Left kidney (tissue), 1 donor: ENCODE measurements at regions not wholly inside any gene's neighbourhood (a gene's known extent, or its start where the extent isn't known, plus 50 kb on each side); places are given as distances from the start of the nearest gene placed in this dataset.

ENCODE experiments used
- DNase-seq: peaks from one replicate; pipeline ENCODE4 v3.0.0-alpha.2; 2013

- DNase-seq, result no peak
These were observed 133.7 kb upstream of the SLC24A3 start for GRCh38 chr20:19078448-19079373.

- no peak for DNase-seq
These were observed 132.7 kb upstream of the SLC24A3 start for GRCh38 chr20:19079536-19080299.

- DNase-seq, result no peak
These were observed 130.5 kb upstream of the SLC24A3 start for GRCh38 chr20:19081937-19082336.

DNA sequence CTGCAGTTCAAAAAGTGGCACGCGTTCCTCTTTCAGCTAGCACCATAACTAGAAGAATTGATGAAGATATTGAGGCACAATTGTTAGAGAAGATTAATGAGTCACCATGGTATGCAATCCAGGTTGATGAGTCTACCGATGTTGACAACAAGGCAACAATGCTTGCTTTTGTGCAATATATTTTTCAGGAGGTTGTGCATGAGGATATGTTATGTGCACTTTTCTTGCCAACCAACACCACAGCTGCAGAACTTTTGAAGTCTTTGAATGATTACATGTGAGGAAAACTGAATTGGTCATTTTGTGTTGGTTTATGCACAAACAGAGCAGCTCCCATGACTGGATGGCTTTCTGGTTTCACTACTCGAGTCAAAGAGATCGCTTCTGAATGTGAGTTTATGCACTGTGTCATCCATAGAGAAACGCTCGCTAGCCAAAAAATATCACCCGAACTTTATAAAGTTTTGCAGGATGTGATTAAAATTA is 129.3 kb upstream of the SLC24A3 start:
- DNase-seq, result no peak

DNA sequence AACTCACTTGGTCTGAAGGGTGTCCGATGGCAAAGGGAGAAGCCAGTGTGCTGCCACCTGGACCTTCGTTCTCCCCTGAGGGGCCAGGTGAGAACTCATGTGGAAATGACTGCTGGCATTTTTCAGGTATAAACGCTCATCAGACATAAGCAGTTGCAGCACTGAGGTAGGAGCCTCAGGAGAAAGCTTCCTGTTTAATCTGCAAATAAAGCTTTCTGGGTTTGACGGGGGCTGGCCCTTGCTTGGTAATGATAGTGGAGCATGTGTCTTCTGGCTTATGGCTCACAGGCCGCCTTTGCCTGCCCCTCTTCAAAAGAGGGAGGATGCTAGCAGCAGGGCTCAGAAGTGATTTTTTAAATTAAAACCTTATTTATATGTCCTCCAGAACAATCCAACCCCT is 122.1 kb upstream of the SLC24A3 start:
- DNase-seq, result no peak

DNA sequence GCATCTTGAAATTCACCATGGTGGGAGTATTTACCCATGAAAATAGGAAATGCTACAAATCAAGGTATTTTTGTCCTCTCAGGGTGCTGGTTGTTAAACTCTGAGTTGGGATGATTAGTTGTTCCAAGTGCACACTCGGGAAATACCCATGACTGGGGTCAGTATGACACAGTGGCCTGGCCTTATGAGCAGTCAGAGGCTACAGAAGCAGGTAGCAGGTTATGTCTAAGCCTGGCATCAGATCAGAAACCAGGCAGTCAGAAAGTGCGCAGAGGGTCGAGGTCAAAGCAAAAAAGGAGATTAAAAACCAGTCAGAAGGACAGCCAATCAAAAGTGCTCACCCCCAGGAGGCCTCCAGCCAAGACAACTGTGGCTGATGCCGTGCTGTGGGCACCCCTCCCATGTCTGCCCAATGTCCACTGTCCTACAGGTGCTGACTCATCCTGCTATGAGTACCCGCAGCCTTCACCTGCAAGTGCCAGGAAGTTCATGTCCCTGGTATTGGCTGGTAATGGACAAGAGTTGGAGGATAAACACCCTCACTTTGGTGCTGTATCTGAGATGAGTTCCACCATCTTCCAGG is 117.4 kb upstream of the SLC24A3 start:
- DNase-seq, result no peak

- DNase-seq, result no peak
These were observed 116.7 kb upstream of the SLC24A3 start for GRCh38 chr20:19095762-19096161.

DNA sequence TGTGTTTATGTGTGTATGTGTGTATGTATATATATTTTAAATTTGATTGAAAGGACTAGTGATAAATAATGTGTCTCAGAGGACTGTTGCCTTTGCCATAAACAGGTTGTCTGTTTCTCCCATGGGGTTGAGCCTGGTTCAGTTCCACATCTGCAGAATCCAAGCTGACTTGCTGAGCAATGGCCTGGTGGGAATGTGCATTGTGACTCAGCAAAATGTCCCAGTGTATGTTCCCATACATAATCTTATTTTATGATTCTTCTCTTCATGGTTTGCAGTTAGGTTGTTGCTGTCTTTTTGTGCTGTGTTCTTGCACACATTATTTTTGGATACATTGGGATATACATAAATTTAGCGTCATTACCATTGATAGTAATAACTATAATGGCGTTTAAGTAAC is 115.6 kb upstream of the SLC24A3 start:
- no peak for DNase-seq

GRCh38 chr20:19098117-19098516 is 114.3 kb upstream of the SLC24A3 start:
- no peak for DNase-seq

- DNase-seq, result no peak
These were observed 113.5 kb upstream of the SLC24A3 start for GRCh38 chr20:19098806-19099578.

- no peak for DNase-seq
These were observed 112.6 kb upstream of the SLC24A3 start for GRCh38 chr20:19099596-19100545.

DNA sequence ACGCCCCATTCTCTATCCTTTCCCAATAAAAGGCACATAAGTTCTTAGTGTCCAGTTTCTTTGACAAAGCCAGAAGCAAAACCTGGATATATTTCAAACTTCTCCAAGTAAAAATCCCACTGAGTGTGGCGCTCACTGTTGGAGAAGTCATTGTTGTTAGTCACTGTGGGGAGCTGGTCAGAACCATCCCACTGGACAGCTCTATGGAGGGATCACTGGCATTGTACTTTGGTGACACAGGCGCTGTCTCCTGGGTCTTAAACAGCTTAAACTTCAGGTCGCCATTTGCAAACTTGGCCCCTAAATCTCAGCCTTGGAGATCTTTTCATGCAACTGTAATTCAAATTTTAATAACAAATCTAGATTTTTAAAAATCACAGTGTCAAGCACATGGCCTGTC is 111.5 kb upstream of the SLC24A3 start:
- DNase-seq, result no peak

- DNase-seq, result no peak
These were observed 108.3 kb upstream of the SLC24A3 start for GRCh38 chr20:19104186-19104585.

GRCh38 chr20:19108155-19108554 is 104.3 kb upstream of the SLC24A3 start:
- DNase-seq, result no peak

DNA sequence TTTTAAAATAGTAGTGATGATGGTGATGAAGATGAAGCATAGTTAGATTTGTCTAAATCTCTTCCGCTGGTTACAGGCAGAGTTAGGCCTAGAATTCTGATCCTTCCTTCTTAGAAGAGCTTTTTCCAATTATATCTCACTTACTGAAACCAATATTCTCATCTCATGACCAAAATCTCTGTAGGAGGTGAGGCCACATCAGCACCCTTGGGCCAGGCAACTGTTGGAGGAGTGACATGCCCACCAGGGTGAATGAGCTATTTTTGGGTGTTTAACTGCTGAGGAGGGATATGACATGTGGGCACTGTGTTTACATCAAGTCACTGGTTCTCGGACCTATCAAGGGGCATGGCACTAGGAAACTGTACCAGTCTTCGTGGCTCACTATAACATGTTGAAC is 102.2 kb upstream of the SLC24A3 start:
- DNase-seq, result no peak

GRCh38 chr20:19110881-19111460 is 101.5 kb upstream of the SLC24A3 start:
- no peak for DNase-seq

DNA sequence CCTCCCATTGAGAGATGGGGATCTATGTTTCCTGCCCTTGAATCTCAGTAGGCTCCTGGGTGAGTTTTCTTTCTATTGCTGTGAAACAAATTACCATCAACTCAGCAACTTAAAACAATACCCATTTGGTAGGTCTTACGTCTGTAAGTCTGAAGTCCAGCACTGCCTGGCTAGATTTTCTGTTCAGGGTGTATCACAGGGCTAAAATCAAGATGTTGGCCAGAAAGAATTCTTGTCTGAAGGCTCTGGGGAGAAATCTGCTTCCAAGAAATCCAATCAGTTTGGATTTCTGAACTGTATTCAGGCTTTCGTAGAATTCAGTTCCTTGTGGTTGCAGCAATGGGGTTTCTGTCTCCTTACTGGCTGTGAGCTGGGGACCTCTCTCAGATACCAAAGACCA is 99.6 kb upstream of the SLC24A3 start:
- DNase-seq, result no peak

DNA sequence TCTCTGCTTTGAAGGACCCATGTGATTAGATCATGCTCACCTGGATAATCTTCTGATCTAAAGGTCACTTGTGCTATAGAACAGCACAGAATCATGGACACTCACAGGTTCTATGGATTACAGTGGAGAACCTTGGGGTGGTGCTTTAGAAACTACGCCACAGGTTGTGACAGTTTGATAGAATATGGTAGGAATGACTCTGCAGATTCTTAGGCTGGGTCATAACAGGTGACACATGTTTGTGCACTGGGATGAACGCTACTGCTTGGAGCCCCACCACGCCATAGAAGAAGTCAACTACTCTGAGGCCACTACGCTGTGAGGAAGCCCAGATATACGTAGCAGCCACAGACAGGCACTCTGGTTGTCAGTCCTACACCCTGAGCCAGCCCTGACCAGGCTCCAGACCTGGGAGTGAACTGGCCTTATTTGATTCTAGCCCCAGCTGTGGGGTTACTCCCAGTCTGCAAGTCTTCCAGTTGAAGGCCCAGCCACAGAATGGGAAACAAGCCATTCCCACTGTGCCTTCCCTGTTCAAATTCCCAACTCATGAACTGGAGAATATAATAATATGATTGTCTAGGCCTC is 99.0 kb upstream of the SLC24A3 start:
- no peak for DNase-seq

- no peak for DNase-seq
These were observed 98.0 kb upstream of the SLC24A3 start for GRCh38 chr20:19114410-19114809.

GRCh38 chr20:19115581-19115980 is 96.9 kb upstream of the SLC24A3 start:
- no peak for DNase-seq
